Naive thymus-derived CD4-positive, alpha-beta T cell (primary cell): ENCODE measurements at regions not wholly inside any gene's neighbourhood (a gene's known extent, or its start where the extent isn't known, plus 50 kb on each side); places are given as distances from the start of the nearest gene placed in this dataset.
A peak's percentile ranks its signal among the peaks of the same experiment; 100 is the strongest.

Experiments used
- ATAC-seq: fragments of 150-1000 bp; cut with Tn5 transposase; 2 replicates; pipeline ENCODE4 v1.10.0; 2021; ENCODE audit warnings: mild to moderate bottlenecking, moderate library complexity
- CTCF ChIA-PET: fragments of 350-600 bp; sonication (Branson Sonifier 250); formaldehyde crosslinking; loops from one replicate; lab custom pipeline; 2021; ENCODE audit warnings: antibody characterized with exemption; lab: Charles Lee
- POLR2A ChIA-PET: fragments of 350-600 bp; sonication (Branson Sonifier 250); formaldehyde crosslinking; loops from one replicate; lab custom pipeline; 2021; ENCODE audit warnings: antibody characterized with exemption, inconsistent platforms; lab: Charles Lee
- DNase-seq, 9 donors: peaks; one replicate each; pipeline versions ENCODE4 v3.0.0 to v3.0.0-alpha.2; 2020 to 2022; ENCODE audit warnings: mixed read lengths in 1 of 9
- H3K27ac ChIP-seq: one replicate; pipeline ENCODE4 v1.7.0; 2013; ENCODE audit warnings: mild to moderate bottlenecking, low read depth, low read length, moderate library complexity
- H3K27me3 ChIP-seq, 2 donors: one replicate each; pipeline ENCODE4 v1.7.0; 2013; ENCODE audit warnings: low read length in 2 of 2, mild to moderate bottlenecking in 2 of 2, moderate library complexity in 2 of 2; ENCODE audit not compliant: control insufficient read depth in 2 of 2, insufficient read depth in 2 of 2
- H3K36me3 ChIP-seq, 3 experiments: 1 replicate in 2 of 3; 2 replicates in 1 of 3; pipeline ENCODE4 v1.7.0; 2013; ENCODE audit warnings: low read length in 3 of 3, mild to moderate bottlenecking in 3 of 3, moderate library complexity in 1 of 3; ENCODE audit not compliant: insufficient read depth in 3 of 3, control insufficient read depth in 2 of 3
- H3K4me1 ChIP-seq, 2 donors: one replicate each; pipeline ENCODE4 v1.7.0; 2013; ENCODE audit warnings: low read length in 2 of 2, mild to moderate bottlenecking in 2 of 2, moderate library complexity in 1 of 2; ENCODE audit not compliant: control insufficient read depth in 2 of 2, insufficient read depth in 2 of 2
- H3K4me3 ChIP-seq: 2 replicates; pipeline ENCODE4 v1.7.0; 2013; ENCODE audit warnings: mild to moderate bottlenecking, low read length
- H3K9me3 ChIP-seq, 3 experiments: 1 replicate in 2 of 3; 2 replicates in 1 of 3; pipeline ENCODE4 v1.7.0; 2013; ENCODE audit warnings: low read length in 3 of 3; ENCODE audit not compliant: control insufficient read depth in 2 of 3
- H3K27ac Mint-ChIP-seq, 9 donors: one replicate each; pipeline ENCODE4 v1.8.0; 2020 to 2022; ENCODE audit warnings: mixed read lengths in 9 of 9, mild to moderate bottlenecking in 8 of 9, moderate library complexity in 5 of 9, inconsistent platforms in 2 of 9
- H3K27me3 Mint-ChIP-seq, 5 donors: one replicate each; pipeline ENCODE4 v1.8.0; 2021 to 2022; ENCODE audit warnings: mixed read lengths in 5 of 5, mild to moderate bottlenecking in 1 of 5
- H3K36me3 Mint-ChIP-seq, 5 donors: one replicate each; pipeline ENCODE4 v1.8.0; 2020 to 2022; ENCODE audit warnings: mixed read lengths in 5 of 5, mild to moderate bottlenecking in 3 of 5, inconsistent platforms in 1 of 5
- H3K4me1 Mint-ChIP-seq, 7 donors: one replicate each; pipeline ENCODE4 v1.8.0; 2020 to 2022; ENCODE audit warnings: mixed read lengths in 7 of 7, mild to moderate bottlenecking in 3 of 7, inconsistent platforms in 1 of 7
- H3K4me3 Mint-ChIP-seq, 10 donors: one replicate each; pipeline ENCODE4 v1.8.0; 2020 to 2022; ENCODE audit warnings: mild to moderate bottlenecking in 10 of 10, mixed read lengths in 10 of 10, moderate library complexity in 6 of 10, inconsistent platforms in 2 of 10
- H3K9me3 Mint-ChIP-seq, 11 donors: one replicate each; pipeline ENCODE4 v1.8.0; 2020 to 2022; ENCODE audit warnings: mixed read lengths in 11 of 11, mild to moderate bottlenecking in 4 of 11, inconsistent platforms in 1 of 11, moderate library complexity in 1 of 11
- intact Hi-C, 2 donors: fragments of 100-400 bp; cut with micrococcal nuclease; formaldehyde crosslinking; loops; one replicate each; pipeline ENCODE4 v1.15.1; 2023

DNA sequence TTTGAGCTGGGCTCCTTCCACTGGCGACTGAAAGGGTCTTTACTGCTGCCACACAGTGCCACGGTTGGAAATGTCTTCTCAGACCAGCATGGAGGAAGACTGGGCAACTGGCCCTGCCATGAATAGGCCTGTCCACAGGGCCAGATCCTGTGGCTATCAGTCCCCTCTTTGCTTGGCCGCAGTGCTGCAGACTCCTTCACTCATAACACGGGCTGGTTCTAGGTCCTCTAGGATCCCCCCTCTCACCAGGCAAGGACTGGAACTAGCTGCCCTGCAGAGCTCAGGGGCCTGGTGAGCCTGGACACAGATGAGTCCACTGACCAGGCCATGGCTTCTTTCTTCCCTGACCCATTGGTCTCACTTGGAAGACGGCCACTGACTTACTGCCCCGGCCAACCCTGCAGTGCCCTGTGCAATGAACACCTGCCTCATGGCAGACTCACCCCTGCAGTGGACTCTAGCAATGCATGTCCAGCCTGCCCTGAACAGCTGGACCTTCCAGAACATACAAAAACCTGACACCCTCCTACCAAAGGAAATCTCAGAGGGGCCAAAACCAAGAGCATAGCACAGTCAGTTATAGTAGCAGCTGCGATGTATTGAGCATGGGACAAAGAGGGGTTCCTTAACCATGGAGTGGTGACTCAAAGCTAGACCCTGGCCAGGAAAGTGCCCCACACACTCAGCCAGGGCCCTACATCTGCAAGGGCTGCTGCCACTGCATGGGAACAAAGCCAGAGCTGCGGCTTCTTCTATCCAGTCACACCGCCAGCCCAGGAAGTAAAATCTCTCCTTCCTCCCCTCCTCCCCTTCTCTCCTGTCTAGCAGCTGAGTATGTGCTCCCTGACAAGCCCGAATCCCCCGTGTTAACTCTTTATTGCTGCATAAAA is 72.1 kb upstream of the ITGA11 start:
- no peaks in the 10 kb centered on the region for H3K27me3 ChIP-seq
- Mint-ChIP-seq H3K9me3 (peaks cover 0 to 2% (median 0%) of the 10 kb centered on the region in 11 donors), H3K4me1 (peaks cover 0 to 13% (median 7%) of the 10 kb centered on the region in 7 donors), H3K36me3 (peaks cover 0 to 2% (median 0%) of the 10 kb centered on the region in 5 donors), H3K4me3 (peak overlapping the region; percentile 37 to 82 (median 69)), H3K27me3 (peaks cover 0 to 21% (median 11%) of the 10 kb centered on the region in 5 donors), H3K27ac (peak overlapping the region in 2 of 9 donors; percentile 53 to 81)
- intact Hi-C loops: no loop called here
- H3K9me3 ChIP-seq: no peaks in the 10 kb centered on the region
- H3K4me1 ChIP-seq: no peaks in the 10 kb centered on the region
- DNase-seq: peak in 2 of 9 donors; percentile 7 to 18
- H3K27ac ChIP-seq: no peak overlapping the region
- H3K4me3 ChIP-seq: no peak overlapping the region
- POLR2A ChIA-PET: no interaction called here
- CTCF ChIA-PET: no interaction called here
- H3K36me3 ChIP-seq: no peaks in the 10 kb centered on the region
- ATAC-seq: no peak

DNA sequence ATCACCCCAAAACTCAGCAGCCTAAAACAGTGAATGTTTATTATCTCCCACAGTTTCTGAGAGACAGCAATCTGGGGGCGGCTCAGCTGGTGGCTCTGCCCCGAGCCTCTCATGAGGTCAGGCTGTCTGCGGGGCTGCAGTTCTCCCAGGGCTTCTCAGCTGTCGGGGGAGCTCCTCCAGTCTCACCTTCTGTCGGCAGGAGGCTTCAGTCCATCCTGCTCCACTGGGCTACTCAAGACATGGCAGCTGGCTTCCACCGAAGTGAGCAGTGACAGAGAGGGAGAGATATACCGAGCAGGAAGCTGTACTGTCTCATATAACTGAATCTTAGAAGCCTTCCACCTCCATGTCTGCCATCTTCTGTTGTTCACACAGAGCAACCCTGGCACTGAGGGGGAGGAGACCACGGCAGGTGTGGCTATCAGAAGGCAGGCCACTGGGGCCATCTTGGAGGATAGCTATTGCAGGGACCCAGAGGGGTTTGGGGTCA is 72.8 kb upstream of the ITGA11 start:
- Histone ChIP-seq H3K27me3 (no peaks in the 10 kb centered on the region), H3K4me1 (no peaks in the 10 kb centered on the region), H3K9me3 (no peaks in the 10 kb centered on the region), H3K36me3 (no peaks in the 10 kb centered on the region), H3K4me3 (no peak overlapping the region), H3K27ac (no peak overlapping the region)
- Mint-ChIP-seq H3K27ac (peak overlapping the region in 3 of 9 donors; percentile 23 to 53 (median 28)), H3K4me1 (peaks cover 0 to 13% (median 7%) of the 10 kb centered on the region in 7 donors), H3K36me3 (peaks cover 0 to 2% (median 0%) of the 10 kb centered on the region in 5 donors), H3K4me3 (peak overlapping the region; percentile 37 to 82 (median 69)), H3K27me3 (peaks cover 0 to 23% (median 11%) of the 10 kb centered on the region in 5 donors), H3K9me3 (peaks cover 0 to 2% (median 0%) of the 10 kb centered on the region in 11 donors)
- ChIA-PET POLR2A (no interaction called here), CTCF (no interaction called here)
- intact Hi-C loops: no loop called here
- no peak for ATAC-seq
- DNase-seq: peak in 1 of 9 donors; percentile 13

DNA sequence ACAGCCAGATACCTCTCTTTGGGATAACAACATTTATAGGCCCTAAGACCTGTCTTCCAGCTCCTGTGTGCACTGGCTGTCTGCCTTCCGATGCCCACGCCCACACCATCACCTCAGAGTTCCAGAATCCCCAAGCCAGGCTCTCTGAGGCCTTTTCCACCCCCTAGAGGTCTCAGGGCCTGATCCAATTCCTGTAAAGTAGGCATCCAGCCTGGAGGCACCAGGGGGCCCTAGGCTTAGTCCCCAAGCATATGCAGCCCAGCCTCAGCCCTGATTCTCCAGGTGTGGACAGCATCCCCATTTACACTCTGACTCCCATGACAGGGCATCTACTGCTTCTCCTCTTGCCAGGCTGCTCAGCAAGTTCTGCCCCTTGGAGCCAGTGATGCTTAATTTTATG is 72.7 kb upstream of the CORO2B start:
- Mint-ChIP-seq H3K36me3 (peaks cover 0 to 2% (median 0%) of the 10 kb centered on the region in 5 donors), H3K27ac (no peak overlapping the region), H3K27me3 (peaks cover 5 to 24% (median 12%) of the 10 kb centered on the region in 5 donors), H3K4me3 (no peak overlapping the region), H3K9me3 (peaks cover 0 to 2% (median 0%) of the 10 kb centered on the region in 11 donors), H3K4me1 (peaks cover 0 to 13% (median 7%) of the 10 kb centered on the region in 7 donors)
- POLR2A ChIA-PET: no interaction called here
- Histone ChIP-seq H3K27me3 (no peaks in the 10 kb centered on the region), H3K27ac (no peak overlapping the region), H3K4me3 (no peak overlapping the region), H3K9me3 (no peaks in the 10 kb centered on the region), H3K4me1 (no peaks in the 10 kb centered on the region), H3K36me3 (no peaks in the 10 kb centered on the region)
- CTCF ChIA-PET: no interaction called here
- no peak for ATAC-seq
- intact Hi-C loops: no loop called here
- peak in 1 of 9 donors; percentile 1 for DNase-seq

DNA sequence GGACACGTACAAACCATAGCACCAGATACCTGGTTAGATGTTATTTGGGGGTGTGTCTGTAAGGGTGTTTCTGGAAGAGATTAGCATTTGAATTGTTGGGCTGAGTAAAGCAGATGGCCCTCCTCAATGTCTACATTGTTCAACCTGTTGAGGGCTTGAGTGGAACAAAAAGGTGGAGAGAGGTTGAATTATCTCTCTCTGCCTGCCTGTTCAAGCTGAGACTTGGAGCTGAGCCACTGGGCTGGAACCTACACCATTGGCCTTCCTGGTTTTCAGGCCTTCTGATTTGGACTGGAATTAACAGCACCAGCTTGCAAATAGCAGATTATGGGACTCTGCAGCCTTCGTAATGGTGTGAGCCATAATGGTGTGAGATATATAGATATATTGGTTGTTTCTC is 71.3 kb upstream of the CORO2B start:
- no peaks in the 10 kb centered on the region for H3K4me1 ChIP-seq
- H3K4me3 ChIP-seq: no peak overlapping the region
- H3K27me3 ChIP-seq: no peaks in the 10 kb centered on the region
- H3K9me3 ChIP-seq: no peaks in the 10 kb centered on the region
- no peak overlapping the region for H3K4me3 Mint-ChIP-seq
- ATAC-seq: no peak
- no peak overlapping the region for H3K27ac ChIP-seq
- H3K27ac Mint-ChIP-seq: no peak overlapping the region
- POLR2A ChIA-PET: no interaction called here
- CTCF ChIA-PET: no interaction called here
- H3K36me3 ChIP-seq: no peaks in the 10 kb centered on the region
- peaks cover 0 to 2% (median 0%) of the 10 kb centered on the region in 5 donors for H3K36me3 Mint-ChIP-seq
- intact Hi-C loops: no loop called here
- peaks cover 0 to 8% (median 0%) of the 10 kb centered on the region in 11 donors for H3K9me3 Mint-ChIP-seq
- peaks cover 7 to 32% (median 20%) of the 10 kb centered on the region in 5 donors for H3K27me3 Mint-ChIP-seq
- DNase-seq: peak in 1 of 9 donors; percentile 1
- H3K4me1 Mint-ChIP-seq: peaks cover 0 to 13% (median 7%) of the 10 kb centered on the region in 7 donors

DNA sequence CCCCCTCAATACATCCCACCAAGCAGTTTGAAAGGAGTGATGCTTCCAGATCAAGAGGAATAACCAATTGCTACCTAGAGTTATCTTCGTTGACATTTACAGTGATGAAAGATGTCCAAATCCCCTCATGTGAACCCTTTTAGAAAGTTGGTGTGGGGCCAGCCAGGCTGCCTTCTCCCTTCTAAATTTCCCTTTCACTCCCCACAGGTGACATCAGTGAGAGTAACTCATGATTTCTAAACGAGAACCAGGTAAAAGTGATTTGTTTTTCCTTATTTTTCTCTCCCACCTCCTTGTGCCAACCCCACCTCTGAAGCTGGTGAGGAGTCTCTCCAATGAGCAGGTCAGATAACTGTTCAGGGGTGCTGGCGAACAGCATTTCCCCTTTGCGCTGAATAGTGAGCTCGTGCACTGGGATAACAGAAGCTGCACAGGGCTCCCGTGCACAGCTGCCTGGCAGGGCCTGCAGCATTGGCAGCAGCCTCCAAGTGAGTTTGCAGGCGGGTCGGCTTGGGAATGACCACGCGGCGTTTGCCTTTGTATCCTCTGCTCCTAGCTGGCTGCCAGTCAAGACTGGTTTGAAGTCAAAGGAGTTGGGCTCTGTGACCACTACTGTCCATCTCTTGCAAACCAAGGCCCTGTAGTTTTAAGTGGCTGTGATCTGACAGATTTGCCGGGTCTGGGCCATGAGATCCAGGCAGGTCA is 70.2 kb upstream of the CORO2B start:
- no peak for DNase-seq
- no peaks in the 10 kb centered on the region for H3K27me3 ChIP-seq
- POLR2A ChIA-PET: no interaction called here
- no peak overlapping the region for H3K4me3 Mint-ChIP-seq
- ATAC-seq: no peak
- no peaks in the 10 kb centered on the region for H3K36me3 ChIP-seq
- no peak overlapping the region for H3K4me3 ChIP-seq
- no peak overlapping the region for H3K27ac Mint-ChIP-seq
- peaks cover 0 to 18% (median 6%) of the 10 kb centered on the region in 11 donors for H3K9me3 Mint-ChIP-seq
- H3K9me3 ChIP-seq: no peaks in the 10 kb centered on the region
- peaks cover 0 to 13% (median 7%) of the 10 kb centered on the region in 7 donors for H3K4me1 Mint-ChIP-seq
- no peaks in the 10 kb centered on the region for H3K4me1 ChIP-seq
- peaks cover 7 to 35% (median 25%) of the 10 kb centered on the region in 5 donors for H3K27me3 Mint-ChIP-seq
- no peak overlapping the region for H3K27ac ChIP-seq
- CTCF ChIA-PET: no interaction called here
- peaks cover 0 to 3% (median 0%) of the 10 kb centered on the region in 5 donors for H3K36me3 Mint-ChIP-seq
- intact Hi-C loops: no loop called here

DNA sequence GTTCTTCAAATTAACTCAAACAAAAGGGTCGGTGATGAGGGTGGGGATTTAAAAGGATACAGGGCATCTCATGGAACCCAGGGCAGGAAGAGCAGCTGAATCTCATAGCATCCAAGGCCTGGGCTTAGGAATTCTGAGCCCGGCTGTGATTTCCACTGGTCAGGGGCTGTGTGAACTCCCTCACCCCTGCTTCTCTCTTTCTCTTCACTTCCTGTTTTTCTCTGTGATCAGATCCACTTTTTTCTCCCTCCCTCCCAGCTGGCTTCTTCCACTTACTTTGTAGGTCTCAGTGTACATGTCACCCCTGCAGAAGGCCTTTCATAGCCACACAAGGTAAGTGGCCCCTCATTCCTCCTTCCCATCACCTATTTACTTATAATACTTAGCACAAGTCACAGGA is 68.2 kb upstream of the CORO2B start:
- H3K9me3 Mint-ChIP-seq: peaks cover 0 to 25% (median 6%) of the 10 kb centered on the region in 11 donors
- no peaks in the 10 kb centered on the region for H3K4me1 ChIP-seq
- H3K27me3 ChIP-seq: no peaks in the 10 kb centered on the region
- POLR2A ChIA-PET: no interaction called here
- peaks cover 7 to 42% (median 21%) of the 10 kb centered on the region in 5 donors for H3K27me3 Mint-ChIP-seq
- intact Hi-C loops: no loop called here
- H3K4me1 Mint-ChIP-seq: no peaks in the 10 kb centered on the region
- ATAC-seq: no peak
- H3K4me3 ChIP-seq: no peak overlapping the region
- H3K27ac ChIP-seq: no peak overlapping the region
- H3K36me3 ChIP-seq: no peaks in the 10 kb centered on the region
- H3K9me3 ChIP-seq: no peaks in the 10 kb centered on the region
- no peak overlapping the region for H3K4me3 Mint-ChIP-seq
- no peak overlapping the region for H3K27ac Mint-ChIP-seq
- CTCF ChIA-PET: no interaction called here
- no peak for DNase-seq
- peaks cover 0 to 3% (median 0%) of the 10 kb centered on the region in 5 donors for H3K36me3 Mint-ChIP-seq
